Esophagus squamous epithelium (tissue), 4 donors: ENCODE measurements at regions not wholly inside any gene's neighbourhood (a gene's known extent, or its start where the extent isn't known, plus 50 kb on each side); places are given as distances from the start of the nearest gene placed in this dataset.

Experiments used
- POLR2A ChIP-seq, 4 donors: fragments of 450-650 bp; IDR thresholded peaks; one replicate each; pipeline ENCODE4 v1.6.1; 2017; ENCODE audit warnings: antibody characterized with exemption in 4 of 4, mild to moderate bottlenecking in 4 of 4, moderate library complexity in 3 of 4
- TF ChIP-seq, protein P1 (sequence below), 6 experiments: fragments of 450-650 bp in 4 of 6; fragments of 200-600 bp in 2 of 6; sonication (generic) in 2 of 6; IDR thresholded peaks; one replicate each; pipeline ENCODE4 v1.5.1; 2016 to 2019; ENCODE audit warnings: antibody characterized with exemption in 6 of 6, mild to moderate bottlenecking in 4 of 6, moderate library complexity in 4 of 6

DNA sequence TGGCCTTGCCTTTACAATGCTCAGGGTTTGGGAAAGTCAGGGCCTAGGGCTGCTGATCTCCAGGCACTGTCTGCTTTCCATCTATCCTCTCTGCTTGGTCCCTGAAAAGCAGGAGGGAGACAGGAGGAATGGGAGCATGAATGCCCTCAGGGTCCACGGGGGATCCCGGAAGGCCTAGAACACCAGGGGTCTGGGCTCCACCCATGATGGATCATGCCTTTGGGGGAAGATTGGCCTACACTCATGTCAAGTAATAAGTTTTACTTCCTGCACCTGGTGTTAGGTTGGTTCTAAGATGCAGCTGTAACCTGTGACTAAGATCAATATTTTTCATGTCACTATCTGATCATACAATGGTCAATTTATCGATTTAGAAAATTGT is 118.3 kb upstream of the GJB6 start:
- TF ChIP-seq, protein P1, sequence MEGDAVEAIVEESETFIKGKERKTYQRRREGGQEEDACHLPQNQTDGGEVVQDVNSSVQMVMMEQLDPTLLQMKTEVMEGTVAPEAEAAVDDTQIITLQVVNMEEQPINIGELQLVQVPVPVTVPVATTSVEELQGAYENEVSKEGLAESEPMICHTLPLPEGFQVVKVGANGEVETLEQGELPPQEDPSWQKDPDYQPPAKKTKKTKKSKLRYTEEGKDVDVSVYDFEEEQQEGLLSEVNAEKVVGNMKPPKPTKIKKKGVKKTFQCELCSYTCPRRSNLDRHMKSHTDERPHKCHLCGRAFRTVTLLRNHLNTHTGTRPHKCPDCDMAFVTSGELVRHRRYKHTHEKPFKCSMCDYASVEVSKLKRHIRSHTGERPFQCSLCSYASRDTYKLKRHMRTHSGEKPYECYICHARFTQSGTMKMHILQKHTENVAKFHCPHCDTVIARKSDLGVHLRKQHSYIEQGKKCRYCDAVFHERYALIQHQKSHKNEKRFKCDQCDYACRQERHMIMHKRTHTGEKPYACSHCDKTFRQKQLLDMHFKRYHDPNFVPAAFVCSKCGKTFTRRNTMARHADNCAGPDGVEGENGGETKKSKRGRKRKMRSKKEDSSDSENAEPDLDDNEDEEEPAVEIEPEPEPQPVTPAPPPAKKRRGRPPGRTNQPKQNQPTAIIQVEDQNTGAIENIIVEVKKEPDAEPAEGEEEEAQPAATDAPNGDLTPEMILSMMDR (IDR thresholded peaks at IDR 0.05): no peak
- TF ChIP-seq POLR2A (IDR thresholded peaks at IDR 0.05): no peak
